Liver (tissue), 3 donors: ENCODE measurements at regions not wholly inside any gene's neighbourhood (a gene's known extent, or its start where the extent isn't known, plus 50 kb on each side); places are given as distances from the start of the nearest gene placed in this dataset.
A peak's percentile ranks its signal among the peaks of the same experiment; 100 is the strongest.

Source experiments
- CTCF ChIP-seq: fragments of 150-350 bp; IDR thresholded peaks from 2 replicates; pipeline ENCODE4 v1.5.1; 2017; ENCODE audit warnings: improper control_type of control experiment, low read depth, low read length; ENCODE audit not compliant: missing input control
- GABPA ChIP-seq, 2 donors: IDR thresholded peaks in 1 of 2; conservative IDR thresholded peaks in 1 of 2; 2 replicates each; pipeline ENCODE4 v1.6.1; 2016; ENCODE audit warnings: antibody characterized with exemption in 2 of 2, mild to moderate bottlenecking in 1 of 2, moderate library complexity in 1 of 2
- MAX ChIP-seq: IDR thresholded peaks from 2 replicates; pipeline ENCODE4 v1.6.1; 2016; ENCODE audit warnings: antibody characterized with exemption
- REST ChIP-seq: IDR thresholded peaks from 2 replicates; pipeline ENCODE4 v1.6.1; 2016; ENCODE audit warnings: antibody characterized with exemption, mild to moderate bottlenecking
- SP1 ChIP-seq: IDR thresholded peaks from 2 replicates; pipeline ENCODE4 v1.6.1; 2018; ENCODE audit warnings: antibody characterized with exemption, mild to moderate bottlenecking
- TAF1 ChIP-seq: conservative IDR thresholded peaks from 2 replicates; pipeline ENCODE4 v1.6.1; 2016; ENCODE audit warnings: antibody characterized with exemption, mild to moderate bottlenecking
- donor health status: healthy.
- donor health status: healthy.

GRCh38 chr9:113705928-113706519 is 170.1 kb upstream of the ZNF618 start:
- TF ChIP-seq CTCF (no peak), MAX (peak; percentile 64), SP1 (peak; percentile 99), REST (peak; percentile 80), GABPA (IDR thresholded peaks at IDR 0.05 in 1 of 2, conservative IDR thresholded peaks at IDR 0.05 in 1 of 2) (no peak), TAF1 (peak; percentile 49)
